HG03064 (cell line): ENCODE measurements at regions not wholly inside any gene's neighbourhood (a gene's known extent, or its start where the extent isn't known, plus 50 kb on each side); places are given as distances from the start of the nearest gene placed in this dataset.

Experiments used
- ATAC-seq: cut with Tn5 transposase; IDR thresholded peaks from one replicate; pipeline ENCODE4 v1.9.1; 2021; ENCODE audit warnings: low read depth; ENCODE audit not compliant: unreplicated experiment

- ATAC-seq = no peak
These were observed 91.5 kb upstream of the SCOC start for GRCh38 chr4:140281828-140282552.

GRCh38 chr4:140277576-140277975, 95.9 kb upstream of the SCOC start:
- no peak for ATAC-seq

GRCh38 chr4:140271553-140271952, 101.9 kb upstream of the SCOC start:
- ATAC-seq = no peak

- ATAC-seq = no peak
These were observed 104.1 kb upstream of the SCOC start for GRCh38 chr4:140269369-140269768.

- no peak for ATAC-seq
These were observed 105.1 kb upstream of the SCOC start for GRCh38 chr4:140268186-140268841.

- no peak for ATAC-seq
These were observed 105.9 kb upstream of the SCOC start for GRCh38 chr4:140267576-140267975.

- ATAC-seq = no peak
These were observed 106.4 kb upstream of the SCOC start for GRCh38 chr4:140266958-140267568.

- no peak for ATAC-seq
These were observed 106.2 kb upstream of the MAML3 start for GRCh38 chr4:140260227-140260626.

- ATAC-seq = no peak
These were observed 104.5 kb upstream of the MAML3 start for GRCh38 chr4:140258476-140258875.

GRCh38 chr4:140257461-140258305, 103.7 kb upstream of the MAML3 start:
- ATAC-seq = no peak

GRCh38 chr4:140256941-140257340, 103.0 kb upstream of the MAML3 start:
- no peak for ATAC-seq

- no peak for ATAC-seq
These were observed 102.4 kb upstream of the MAML3 start for GRCh38 chr4:140256335-140256734.

- no peak for ATAC-seq
These were observed 101.9 kb upstream of the MAML3 start for GRCh38 chr4:140255927-140256326.

- ATAC-seq = no peak
These were observed 101.5 kb upstream of the MAML3 start for GRCh38 chr4:140255467-140255866.

- no peak for ATAC-seq
These were observed 100.8 kb upstream of the MAML3 start for GRCh38 chr4:140254651-140255299.

GRCh38 chr4:140253556-140254027, 99.6 kb upstream of the MAML3 start:
- ATAC-seq = no peak

GRCh38 chr4:140252742-140253555, 99.0 kb upstream of the MAML3 start:
- ATAC-seq = no peak

- ATAC-seq = no peak
These were observed 98.3 kb upstream of the MAML3 start for GRCh38 chr4:140252141-140252741.

- ATAC-seq = no peak
These were observed 97.6 kb upstream of the MAML3 start for GRCh38 chr4:140251571-140251970.
